ENCODE measurements at regions not wholly inside any gene's neighbourhood (a gene's known extent, or its start where the extent isn't known, plus 50 kb on each side); places are given as distances from the start of the nearest gene placed in this dataset.
A peak's percentile ranks its signal among the peaks of the same experiment; 100 is the strongest.

DNA sequence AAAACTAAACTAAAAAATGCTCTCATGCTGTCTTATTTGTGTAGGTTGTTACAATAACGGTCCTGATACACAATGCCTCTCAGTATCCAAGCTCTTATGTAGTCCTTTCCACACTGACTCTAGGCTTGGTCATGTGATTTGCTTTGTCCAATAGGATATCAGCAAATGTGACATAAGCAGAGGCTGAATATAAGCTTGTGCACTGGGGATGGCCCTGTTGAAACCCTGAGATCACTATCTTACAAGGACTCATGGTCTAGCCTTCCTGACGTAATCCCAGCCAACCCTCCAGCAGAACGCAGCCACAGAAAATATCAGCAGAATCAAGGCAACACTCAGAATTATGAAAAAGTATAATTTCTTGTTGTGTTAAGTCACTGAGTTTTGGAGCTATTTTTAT is 145.1 kb upstream of the CCN2 start:
- no peak for DNase-seq

DNA sequence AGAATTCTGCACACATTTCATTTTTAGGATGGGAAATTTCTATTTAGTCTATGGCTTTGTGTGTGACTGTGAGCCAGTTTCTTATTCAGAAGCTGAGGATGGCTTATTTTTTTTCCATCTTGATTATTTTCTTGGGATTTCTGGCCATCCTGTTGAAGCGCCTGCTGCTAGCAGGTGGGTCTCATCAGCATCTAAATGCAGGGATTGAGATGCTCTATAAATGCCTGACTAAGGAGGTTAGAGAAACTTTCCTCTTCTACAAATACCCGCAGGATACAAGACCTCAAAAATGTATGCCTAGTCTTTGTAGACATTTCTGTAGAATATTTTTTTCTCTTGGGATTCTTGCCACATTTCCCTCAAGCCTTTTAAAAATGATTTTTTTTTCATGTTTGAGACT is 138.0 kb upstream of the CCN2 start:
- DNase-seq = no peak

DNA sequence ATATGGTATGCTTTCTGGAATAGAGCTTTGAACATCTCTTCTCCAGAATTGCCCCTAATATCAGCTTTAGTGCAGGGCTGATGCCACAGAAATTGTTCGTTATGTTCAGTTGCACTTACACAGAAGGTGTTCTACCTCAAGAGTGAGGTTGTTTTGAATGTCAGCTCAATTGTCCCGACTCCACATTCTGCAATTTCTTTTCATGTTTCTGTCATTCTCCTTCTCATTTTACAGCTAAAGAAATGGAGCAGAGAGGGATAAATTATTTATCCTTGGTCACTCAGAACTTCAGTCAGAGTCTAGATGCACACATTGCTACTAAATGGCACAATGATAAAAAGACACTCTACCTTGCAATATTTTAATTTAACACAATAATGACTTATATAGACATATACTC is 137.0 kb upstream of the CCN2 start:
- DNase-seq = no peak

DNA sequence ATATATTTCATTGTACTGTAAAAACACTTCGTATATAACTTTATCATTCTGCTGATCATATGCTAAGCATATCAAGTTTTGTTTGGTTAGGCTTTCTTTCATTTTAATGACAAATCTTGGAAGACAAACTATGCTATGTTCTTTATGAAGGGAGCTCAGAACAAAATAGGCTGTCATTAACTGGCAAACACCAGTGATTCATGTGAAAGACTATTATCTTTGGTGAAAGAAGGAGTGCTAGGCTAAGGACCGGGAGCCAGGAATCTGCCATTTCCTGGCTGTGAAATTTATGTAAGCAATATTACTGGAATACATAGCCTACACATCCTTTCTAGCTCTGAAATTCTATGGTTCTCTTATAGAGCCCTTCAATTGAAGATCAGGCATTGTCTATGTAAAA is 136.2 kb upstream of the CCN2 start:
- DNase-seq = no peak

DNA sequence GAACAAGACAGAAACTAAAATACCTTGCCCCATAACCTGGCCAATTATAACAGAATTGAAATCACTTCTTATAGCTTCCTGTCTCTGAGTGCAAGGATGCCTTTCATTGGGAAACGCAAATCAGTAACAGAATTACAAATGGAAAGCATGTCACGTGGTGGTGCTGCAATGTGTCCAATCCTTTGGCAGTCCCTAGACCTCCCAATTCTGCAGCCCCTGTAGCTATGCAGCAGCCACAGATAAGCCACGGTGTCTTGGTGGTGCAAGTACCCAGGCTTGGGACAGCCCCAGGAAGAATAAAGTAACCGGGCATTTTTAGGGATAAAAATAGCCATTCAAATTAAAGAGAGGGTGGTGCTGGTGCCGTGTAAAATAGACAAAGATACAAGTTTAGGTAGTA is 134.6 kb upstream of the CCN2 start:
- no peak for DNase-seq

DNA sequence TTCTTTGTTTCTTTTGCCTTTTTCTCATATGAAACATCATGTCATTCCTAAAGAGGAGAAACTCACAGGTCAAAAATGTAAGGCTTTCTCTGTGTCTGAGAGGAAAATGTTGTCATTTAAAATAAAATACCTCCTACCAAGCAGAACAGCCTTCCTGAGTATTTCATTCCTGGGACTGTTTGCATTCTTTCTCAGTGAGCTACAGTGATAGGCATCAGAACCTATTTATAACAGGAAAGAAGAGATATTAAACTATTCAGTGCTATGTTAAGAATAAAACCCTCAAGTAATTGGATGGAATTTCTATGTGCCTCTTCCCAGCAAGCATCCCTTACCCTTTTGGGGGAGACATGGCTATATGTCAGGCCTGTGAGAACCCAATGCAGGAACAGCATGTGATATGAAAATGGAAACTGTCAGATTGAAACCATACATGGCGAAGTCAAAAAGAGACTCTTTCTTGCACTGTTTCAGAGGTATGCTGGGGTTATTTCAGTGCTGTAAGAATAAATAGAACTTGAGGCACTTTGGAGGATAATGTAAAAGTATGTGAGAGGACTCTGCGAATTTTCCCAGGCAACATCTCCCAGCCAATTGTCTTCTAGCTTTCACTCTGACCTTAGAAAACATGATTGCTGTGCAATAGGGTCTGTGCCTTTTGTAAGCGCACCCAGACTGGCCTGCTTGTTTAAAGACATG is 133.8 kb upstream of the CCN2 start:
- DNase-seq = no peak

DNA sequence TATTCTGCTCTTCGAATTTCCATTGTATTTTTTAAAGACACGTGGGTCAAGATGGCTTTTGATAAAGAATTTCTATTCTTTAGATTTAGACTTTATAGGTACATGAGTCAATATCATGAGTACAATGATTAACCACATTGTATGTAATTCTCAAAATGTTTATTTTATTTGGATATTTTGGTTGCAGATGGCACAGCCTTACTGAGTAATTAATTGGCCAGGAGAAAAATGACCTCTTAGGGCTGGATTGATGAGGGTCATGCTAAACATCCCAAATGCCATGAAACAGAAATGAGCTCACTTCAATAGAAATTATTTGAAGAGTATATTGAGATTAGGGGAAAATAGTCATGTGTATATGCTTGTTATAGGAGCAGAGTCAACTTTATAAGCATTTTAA is 131.2 kb upstream of the CCN2 start:
- DNase-seq = no peak

DNA sequence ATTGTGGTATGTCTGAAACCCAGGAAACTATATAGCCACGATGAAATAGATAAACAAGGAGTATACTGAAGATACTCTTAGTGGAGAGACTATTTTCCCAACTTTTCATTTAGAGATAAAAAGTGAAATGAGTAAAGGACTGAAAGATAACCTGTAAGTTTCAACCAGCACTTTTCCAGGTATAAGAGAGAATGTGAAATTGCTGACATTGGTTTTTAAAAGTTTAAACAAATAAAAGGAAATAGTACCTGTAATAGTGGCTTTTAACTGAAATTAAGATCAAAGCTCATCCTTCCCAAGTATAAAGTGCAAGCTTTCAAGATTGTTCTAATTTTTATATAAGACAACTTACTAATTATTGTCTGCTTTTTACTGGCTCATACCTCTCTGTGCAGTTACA is 130.2 kb upstream of the CCN2 start:
- DNase-seq = no peak

DNA sequence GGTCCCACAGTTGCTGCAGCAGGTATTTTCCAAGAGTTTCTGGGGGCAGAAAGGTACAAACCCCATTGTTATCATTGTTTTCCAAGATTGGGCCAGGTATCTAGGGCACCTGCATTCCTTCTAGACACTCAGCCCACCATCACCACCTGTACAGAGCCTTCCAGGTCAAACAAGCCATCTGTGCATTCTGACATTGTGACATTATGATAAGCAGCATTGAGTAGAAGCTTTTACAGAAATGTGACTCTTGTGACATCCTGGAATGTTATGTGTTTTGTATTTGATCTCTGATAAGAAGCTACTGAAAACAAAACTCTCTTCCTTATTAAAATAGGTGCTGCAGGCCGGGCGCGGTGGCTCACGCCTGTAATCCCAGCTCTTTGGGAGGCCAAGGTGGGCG is 128.1 kb upstream of the CCN2 start:
- no peak for DNase-seq

DNA sequence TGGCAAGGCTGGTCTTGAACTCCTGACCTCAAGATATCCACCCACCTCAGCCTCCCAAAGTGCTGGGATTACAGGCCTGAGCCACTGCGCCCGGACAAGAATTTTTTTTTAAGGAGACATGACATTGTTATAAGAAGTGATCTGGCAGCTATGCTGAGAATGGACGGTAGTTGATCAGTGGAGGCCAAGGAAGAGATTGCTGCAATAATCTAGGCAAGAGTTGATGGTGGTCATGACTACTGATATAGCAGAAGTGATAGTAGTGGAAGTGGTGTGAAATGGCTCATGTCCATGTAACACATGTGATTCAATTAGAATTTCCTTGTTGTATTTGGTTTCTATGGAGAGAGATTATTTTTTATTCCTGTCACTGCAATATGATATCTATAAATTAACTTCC is 125.3 kb upstream of the CCN2 start:
- DNase-seq = no peak

DNA sequence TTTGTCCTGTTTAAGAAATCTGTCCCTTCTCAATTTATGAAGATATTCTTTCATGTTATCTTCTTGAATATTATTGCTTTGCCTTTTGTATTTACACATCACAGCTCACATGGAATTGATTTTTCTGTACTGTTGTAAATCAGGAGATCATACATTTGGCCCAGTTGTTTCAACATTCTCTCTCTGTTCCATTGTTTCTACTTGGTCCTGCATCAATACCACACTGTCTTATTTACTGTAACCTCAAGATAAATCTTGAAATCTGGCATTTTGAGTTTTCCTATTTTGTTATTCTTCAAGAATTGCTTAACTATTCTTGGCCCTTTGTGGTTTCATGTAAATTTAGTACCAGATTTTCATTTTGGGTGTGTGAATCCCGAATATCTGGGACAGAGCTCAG is 121.7 kb upstream of the CCN2 start:
- DNase-seq = no peak

DNA sequence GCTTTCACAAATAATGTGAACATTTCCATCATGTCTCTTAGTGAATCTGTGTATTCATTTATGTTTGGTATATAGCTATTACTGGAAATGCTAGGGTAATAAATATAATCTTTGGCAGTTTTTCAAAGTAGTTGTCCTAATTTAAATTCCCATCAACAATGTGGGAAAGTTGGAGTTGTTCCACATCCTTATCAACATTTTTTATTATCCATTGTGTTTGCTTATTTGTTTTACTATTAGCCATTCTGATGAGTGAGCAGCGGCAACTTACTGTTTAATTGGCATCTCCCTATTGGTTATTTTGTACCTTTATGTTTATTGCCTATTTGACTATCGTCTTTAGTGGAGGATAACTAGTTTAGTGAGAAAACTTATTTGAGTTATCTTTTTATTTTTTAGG is 121.1 kb upstream of the CCN2 start:
- no peak for DNase-seq

DNA sequence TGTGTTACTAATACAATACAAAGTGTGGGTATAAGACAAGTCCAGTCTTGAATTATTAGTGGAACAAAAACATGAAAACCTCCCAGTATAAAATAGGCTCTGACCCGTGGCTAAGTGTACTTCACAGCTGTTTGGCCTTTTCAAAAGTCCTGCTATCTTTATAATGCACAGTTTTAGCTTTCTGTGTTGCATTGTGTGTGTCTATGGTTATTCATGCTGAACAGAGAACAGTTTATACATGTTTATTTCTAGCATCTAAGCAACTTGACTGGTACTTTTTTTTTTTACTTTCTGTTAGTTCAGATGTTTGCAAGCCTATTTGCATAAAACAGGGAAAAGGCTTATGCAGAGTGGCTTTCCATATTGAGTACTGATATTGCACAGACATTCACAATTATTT is 119.2 kb upstream of the CCN2 start:
- DNase-seq = no peak

DNA sequence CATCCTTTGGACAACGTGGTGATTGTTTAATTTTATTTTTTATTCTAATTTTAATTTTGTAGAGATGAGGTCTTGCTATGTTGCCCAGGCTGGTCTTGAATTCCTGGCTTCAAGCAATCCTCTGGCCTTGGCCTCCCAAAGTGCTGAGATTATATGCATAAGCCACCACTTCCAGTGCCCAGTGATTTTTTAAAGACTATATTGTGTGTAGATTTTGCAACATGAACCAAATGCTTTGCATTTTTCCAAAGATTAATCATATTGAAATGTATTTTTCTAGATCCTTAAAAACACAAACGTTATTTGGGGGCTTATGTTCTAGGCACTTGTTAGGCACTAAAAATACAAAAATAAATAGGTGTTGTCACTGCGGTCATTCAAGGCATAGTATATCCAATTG is 117.6 kb upstream of the CCN2 start:
- DNase-seq = no peak

DNA sequence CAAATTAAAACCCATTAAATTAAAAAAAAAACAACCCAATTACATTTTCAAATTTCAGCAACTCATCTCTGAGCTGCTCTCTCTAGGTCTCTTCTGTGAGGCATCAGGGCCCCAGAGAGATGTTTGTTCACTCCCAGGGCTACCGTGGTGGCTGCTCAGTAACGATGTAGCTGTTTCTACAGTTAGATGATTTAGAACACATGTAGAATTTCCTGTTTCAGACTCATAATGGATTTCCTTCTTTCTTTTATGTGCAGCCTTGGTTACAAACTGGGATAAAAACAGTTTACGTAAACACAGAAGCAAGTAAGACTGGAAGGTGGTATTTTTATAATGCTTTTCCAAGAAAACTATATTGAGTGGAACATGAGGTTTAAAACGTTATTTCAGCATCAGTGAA is 116.1 kb upstream of the CCN2 start:
- peak; percentile 37 for DNase-seq

DNA sequence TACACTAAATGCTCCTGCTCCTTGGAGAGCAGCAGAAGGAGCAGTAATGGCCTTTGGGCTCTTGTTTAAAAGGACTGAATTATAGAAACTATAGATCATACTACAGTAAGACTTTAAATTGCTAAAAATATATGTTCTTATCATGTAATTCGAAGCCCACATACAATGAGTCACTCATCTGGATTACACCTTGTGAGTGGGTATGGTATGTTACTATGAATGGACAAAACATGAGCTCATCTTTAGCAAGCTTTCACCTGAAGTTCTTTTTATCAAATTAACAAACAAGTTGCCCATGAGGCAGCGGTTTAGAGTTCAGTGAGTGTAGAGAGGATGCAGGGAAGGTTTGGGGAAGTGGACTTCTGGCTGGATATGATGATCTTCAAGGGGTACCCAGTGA is 114.4 kb upstream of the CCN2 start:
- DNase-seq = no peak

DNA sequence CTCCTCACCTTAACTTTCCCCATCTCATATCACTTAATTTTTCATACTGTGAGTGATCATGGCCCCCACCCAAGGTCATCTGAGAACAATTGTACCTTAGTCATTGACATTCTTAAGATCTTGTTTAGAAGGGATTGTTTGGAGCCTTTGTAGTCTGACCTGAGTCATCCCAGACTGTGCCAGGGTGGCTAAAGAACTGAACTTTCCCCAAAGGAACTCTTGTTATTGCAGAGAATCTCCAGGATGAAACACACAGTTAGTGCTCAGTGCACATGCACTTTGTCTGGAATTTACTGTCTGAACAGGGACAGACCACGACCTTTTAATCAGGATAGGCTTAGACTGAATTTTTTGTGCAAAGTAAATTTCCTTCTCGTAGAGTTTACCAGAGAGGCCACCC is 112.6 kb upstream of the CCN2 start:
- no peak for DNase-seq

DNA sequence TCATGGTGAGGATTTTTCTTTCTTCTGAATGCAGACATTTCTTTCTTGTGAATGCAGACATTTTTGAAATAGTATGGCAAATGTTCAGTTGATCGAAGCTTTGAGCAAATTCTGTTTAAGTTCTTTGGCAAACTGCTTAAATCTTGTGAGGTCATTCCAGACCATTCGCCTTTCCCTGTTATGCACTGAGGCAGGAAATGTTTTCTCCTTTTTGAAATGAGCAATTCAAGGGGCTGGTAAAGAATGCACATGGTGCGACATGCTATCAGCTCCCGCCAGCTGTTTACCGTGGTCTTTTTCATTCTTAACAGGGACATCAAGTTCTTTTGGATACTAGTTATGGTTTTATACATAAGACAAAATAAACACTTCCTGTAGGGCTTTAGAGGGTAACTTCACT is 112.0 kb upstream of the CCN2 start:
- no peak for DNase-seq

DNA sequence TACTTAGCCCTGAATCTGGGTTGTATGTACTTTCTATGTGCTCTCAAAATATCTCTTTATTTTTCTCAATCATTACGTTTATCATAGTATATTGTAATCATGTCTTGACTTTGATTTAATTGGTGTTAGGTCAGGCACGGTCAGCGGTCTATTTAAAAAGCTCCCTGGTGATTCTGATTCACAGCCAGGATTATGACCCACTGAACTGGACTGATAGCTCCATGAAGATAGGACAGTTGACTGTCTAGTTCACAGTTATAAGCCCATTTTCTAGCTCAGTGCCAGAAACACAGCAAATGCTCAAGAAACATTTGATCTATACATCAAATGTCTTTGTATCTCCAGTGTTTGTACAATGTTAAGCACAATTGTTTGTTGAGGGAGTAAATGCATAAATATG is 111.5 kb upstream of the CCN2 start:
- no peak for DNase-seq

DNA sequence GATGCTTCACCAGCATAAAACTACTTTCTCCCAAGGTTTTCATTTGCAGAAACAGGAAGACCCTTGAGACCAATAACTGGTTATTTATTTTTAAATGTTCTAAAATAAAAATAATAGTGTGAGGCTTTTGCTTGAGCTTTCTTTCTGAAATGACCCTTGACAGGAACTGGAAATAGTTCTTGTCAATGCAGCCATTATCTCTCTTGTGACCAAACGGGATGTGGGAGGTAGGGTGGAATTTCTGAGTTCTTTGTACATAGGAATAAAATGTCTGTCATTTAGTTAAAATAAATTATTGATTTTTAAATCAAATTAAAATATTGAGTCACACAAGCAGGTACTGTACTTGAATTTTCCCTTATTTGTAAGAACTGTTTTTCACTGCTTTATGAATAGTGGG is 110.2 kb upstream of the CCN2 start:
- DNase-seq = no peak

DNA sequence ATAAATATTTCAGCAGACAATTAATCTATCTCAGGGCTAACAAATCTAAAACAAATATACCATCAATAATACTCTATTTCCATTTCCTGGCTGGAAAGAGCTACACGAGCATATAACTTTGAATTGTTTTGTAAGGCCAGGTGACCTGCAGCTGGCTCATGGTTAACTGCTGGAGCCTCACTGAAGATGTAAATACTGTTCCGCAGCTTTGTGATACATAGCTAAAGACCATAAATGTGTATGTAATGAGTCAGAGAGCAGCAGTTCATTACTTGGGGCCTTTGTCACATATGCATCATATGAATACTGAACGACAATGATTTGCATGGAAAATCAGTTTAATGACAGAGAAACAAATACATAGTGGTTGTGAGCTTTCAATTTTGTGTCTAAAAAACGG is 109.4 kb upstream of the CCN2 start:
- no peak for DNase-seq

DNA sequence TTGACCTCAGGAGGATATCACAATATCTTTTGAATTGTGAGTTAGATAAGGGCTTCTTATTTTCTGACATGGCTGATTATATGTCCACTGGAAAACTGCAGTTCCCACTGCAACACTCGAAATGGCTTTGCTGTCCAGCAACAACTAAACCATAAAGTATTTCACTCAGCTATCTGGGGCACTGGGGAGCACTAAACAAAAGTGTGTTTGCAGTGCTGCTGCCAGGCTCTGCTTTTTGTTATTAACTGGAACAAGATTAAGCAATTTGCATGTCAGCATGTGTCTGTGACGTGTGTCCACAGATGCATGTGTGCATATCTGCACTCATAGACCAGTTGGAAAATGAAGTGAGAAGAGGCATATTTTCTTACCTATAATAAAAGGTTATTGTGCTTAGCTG is 107.8 kb upstream of the CCN2 start:
- no peak for DNase-seq

DNA sequence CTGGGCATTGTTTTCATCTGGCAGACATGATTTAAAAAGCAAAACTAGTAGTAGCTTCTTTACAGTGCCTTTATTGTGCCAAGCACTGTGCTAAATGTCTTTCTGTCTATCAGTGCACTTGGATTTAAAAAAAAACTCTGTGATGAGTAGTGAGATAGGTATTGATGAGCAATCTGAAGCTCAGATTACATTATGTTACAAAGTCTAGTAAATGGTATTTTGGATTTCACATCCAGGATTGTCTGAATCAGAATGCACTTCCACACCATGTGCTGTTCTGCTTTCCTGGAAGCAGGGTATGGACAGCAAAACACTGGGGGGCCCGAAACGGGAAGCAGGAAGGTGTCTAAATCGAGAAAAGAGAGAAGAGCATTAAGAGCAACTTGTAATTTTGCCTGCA is 103.4 kb upstream of the CCN2 start:
- no peak for DNase-seq

DNA sequence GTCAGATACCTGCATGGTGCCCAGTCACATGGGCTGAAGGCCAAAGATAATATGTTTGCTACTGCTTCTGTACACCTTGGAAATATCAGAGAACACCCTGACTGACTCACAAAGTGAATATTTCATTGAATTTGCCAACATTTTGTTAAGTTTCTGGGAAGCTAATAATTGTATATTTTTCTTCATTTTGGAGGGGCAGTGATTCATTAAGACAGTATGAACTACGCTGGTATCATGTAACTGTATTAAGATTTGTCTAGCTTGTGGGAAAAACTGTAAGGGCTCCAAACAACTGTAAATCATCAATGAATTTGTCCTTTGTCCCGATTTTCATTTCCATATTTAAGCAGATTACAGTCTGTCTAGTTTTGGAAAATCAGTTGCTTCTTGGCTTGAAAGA is 102.3 kb upstream of the CCN2 start:
- no peak for DNase-seq

DNA sequence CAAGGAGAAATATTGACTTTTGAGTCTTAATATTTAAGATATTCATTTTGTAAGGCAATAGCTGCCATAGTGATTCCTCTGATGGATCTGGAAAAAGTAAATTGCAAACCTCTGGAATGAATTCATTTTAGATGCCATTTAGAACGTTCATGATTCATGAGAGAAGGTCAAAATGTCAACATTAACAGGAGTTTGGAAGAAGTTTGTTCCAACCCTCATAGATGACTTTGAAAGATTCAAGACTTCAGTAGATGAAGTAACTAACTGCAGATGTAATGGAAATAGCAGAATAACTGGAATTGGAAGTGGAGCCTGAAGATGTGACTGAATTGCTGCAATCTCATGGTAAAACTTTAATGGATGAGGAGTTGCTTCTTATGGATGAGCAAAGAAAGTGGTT is 100.9 kb upstream of the CCN2 start:
- no peak for DNase-seq
